HG02763 (cell line): ENCODE measurements at regions not wholly inside any gene's neighbourhood (a gene's known extent, or its start where the extent isn't known, plus 50 kb on each side); places are given as distances from the start of the nearest gene placed in this dataset.
A peak's percentile ranks its signal among the peaks of the same experiment; 100 is the strongest.

ENCODE experiments used
- ATAC-seq: cut with Tn5 transposase; IDR thresholded peaks from one replicate; pipeline ENCODE4 v1.9.1; 2021; ENCODE audit warnings: mild to moderate bottlenecking, moderate library complexity; ENCODE audit not compliant: unreplicated experiment

DNA sequence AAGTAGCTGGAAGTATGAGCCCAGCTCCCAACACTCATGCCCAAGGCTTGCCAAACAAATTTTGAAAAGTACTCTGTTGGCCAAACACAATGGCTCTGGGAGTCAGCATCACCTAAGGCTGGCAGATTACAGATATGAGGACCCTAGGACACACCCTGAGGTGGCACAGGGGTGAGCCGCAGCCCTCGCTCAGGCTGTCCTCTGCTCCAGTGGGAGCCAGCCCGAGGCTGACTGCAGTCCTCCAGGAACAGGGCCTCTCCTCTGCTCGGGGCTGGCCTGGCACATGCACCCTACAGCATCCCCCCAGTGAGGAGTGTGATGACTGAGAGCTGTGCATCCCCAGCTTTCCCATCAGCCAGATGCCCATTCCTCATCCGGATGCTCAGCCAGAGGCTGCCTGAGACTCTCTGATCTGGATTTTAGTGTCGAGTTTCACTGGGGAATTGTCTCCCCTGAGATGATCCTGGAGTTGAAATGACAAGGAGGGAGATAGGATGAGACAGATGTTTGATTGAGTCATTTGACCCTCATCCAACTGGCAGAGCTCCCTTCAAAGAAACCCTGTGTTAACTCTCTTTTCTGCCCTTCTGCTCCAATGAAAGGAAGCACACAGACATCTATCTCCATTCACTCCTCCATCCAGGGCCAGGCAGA, 269.3 kb upstream of the NCKAP5 start:
- ATAC-seq = no peak

DNA sequence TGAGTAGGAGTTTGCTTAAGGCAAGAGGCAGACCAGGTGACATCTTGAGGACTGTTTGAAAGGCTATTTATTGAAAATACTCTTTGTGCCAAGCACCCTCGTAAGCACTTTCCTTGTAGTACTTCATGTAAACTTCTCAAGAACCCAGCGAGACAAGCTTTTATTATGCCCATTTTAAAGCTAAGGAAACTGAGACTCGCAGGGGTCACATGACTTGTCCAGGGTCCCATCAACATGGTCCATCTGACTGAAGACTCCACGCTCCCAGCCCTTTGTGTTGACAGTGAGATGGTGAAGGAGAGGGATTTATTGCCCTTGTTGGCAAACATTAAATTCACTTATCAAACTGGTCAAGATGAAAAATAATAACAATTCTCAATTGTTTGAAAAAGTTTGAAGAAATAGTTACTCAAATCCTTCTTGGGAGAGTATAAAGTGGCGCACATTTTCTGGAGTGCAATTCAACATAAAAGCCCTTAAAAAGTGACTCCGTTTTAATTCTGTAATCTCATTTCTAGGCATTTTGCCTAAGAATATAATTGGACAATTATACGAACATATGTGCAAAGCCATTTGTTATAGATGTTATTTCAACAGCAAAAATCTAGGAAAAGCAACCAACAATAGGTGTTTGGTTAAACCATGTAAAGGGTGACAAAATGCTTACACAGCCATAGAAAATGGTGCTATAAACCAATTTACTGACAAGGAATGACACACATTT, 270.5 kb upstream of the NCKAP5 start:
- no peak for ATAC-seq

DNA sequence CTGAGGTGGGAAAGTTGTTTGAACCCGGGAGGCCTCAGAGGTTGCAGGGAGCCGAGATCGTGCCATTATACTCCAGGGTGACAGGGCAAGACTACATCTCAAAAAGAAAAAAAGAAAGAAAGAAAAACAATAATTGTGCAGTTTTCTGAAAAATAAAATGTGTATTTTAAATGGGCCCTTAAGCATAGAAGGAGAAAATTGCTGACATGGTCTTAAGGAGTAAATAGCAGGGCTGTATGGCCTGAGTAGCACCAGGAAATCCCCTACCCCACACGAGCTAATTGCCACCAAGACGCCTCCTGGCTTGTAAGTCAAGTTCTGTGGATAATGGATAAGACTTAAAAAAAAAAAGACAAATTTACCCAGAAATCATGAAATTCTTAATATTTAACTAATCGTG, 271.4 kb upstream of the NCKAP5 start:
- no peak for ATAC-seq

DNA sequence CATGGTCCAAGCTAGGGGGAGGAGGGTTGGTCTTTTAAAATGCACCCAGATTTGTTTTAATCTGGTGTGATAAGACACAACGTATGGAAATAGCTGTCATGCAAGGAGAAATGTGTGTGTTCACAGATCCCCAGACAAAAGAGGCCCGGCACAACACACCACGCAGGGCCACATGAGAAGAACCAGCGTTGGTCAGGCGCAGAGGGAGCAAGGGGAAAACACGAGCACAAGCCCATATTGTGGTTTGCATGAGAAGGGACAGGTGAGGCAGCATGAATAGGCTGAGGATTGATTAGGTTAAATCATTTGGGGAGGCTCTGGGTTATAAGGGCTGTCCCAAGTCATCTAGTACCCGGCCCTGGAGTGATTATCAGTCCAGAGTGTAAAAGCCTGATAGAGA, 272.5 kb upstream of the NCKAP5 start:
- no peak for ATAC-seq

DNA sequence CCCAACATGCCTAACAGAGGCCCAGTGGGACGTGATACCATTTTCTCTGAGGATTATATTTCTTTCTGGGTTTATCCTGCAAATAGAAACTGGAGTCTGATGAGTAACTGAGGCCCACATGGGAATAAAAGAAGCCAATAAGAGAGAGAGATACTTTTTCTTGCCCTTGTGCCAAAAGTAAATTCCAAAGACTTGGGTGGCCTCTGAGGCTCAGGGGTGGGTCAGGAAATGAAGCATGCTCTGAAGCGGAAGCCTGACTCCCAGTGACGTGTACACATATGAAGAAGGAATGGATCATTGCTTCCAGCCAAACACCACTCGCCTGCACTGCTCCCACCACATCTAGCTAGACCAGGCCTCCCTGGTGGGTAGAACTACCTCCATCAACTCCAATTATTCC, 273.6 kb upstream of the NCKAP5 start:
- ATAC-seq = no peak

DNA sequence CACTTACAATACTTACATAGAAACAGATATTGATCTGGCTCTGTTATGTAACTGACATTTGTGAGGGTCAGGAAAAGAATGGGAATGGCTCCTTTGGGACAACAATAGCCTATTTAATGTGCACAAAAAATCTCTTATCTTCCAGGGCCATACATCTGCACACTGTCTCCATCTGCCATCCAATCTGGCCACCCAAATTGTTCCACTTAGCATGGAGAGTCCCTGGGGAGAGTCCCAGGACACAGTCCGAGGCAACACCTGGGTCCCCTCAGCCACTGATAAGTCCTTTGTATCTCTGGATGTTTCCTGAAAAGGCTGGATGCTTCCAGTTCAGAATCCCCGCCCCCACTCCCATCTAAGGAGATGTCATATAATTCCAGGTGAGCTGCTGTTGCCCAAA, 274.2 kb upstream of the NCKAP5 start:
- ATAC-seq = no peak

DNA sequence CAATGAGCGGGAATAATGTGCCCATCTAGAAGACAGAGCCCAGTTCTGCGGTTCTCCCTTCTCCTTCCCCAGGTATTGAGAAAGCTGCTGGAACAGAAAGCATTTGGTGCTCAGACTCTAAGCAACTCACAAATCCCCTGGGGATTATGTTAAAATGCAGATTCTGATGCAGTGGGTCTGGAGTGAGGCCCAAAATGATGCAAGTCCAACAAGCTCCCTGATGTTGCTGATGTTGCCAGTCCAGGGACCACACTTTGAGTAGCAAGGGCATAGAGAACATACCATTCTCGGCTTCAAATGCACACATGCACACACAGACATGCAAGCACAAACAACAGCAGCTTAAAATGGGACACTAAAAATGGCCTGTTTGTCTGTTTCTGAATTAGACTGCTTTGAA, 274.8 kb upstream of the NCKAP5 start:
- no peak for ATAC-seq

DNA sequence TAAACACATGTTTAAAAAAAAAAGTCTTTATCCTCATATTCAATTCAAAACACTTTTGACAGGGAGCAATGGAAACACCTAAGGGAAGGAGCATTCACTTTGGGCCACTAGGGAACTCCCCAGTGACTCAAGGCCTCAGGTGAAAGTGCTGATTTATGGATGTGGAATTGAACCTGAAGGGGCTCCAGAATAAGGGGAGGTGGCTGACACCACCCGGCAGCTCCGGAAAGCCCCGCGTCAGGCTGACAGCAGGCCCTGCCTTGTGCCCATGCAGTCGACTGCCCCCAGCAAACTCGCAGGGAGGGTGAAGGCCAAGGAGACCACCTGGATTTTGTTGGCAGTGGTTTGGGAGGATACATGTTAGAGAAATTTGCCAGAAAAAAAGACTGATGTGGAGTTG, 275.3 kb upstream of the NCKAP5 start:
- ATAC-seq = no peak

DNA sequence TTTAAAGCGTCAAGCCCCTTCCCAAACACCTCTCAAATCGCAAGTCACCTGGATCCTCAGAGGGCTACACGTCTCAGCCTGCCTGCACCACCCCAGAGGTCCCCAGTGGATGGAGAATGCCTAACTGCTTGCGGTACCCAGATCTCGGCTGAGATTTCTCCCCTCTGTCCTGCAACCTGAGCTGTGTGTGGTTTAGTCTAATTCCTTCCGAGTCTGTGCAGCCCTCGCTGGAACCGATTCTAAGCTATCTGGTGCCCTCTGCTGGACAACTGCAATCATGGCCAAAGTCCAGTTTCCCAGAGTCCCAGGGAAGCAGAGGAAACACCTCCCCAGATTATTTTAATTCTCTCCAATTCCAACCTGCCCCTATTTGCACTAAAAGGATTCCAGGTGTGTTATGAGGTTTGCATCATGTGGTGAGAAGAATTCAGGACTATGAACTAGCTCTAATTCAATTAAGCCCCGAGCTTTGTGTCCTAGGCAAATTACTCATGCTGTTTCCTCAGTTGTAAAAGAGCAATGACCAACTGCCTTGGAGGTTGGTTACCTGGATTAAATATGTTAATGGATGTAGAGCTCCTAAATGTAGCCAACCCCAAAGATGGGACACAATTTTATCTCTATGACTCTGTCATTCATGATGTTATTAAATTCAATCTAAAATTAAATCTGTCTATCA, 276.1 kb upstream of the NCKAP5 start:
- peak; percentile 81 for ATAC-seq

DNA sequence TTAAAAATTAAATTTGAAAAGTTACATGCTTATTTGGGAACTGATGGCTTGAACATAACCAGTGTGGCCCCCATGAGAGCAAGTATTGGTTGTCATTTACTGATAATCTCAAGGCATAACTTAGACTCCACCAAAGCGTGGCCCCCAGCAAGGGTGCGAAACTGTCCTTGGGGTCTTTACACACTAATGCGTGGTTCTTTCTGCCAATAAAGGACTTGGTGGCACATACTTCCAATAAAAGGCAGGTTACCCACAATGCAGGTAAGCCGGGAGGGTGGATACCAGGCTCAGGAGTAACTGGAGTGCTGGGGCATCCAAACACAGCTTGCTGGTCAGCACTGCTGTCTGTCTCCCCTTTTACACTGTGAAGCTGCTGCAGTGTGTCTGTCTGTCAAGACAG, 278.2 kb upstream of the NCKAP5 start:
- no peak for ATAC-seq

DNA sequence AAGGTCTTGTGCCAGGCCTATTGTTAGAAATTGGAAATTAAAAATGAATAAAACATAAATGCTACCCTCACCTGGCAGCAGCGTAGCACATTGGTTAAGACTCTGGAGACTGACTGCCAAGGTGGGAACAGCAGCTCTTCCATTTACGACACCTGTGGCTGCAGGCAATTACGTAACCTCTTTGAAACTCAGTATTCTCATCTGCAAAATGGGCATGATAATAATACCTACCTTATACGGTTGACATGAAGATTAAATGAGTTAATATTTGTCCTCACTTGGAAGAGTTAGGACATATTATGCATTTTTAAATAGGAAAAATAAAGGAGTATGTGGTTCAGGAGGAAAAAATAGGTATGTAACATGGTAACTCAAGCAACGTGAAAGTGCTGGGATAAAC, 279.3 kb upstream of the NCKAP5 start:
- ATAC-seq = no peak

DNA sequence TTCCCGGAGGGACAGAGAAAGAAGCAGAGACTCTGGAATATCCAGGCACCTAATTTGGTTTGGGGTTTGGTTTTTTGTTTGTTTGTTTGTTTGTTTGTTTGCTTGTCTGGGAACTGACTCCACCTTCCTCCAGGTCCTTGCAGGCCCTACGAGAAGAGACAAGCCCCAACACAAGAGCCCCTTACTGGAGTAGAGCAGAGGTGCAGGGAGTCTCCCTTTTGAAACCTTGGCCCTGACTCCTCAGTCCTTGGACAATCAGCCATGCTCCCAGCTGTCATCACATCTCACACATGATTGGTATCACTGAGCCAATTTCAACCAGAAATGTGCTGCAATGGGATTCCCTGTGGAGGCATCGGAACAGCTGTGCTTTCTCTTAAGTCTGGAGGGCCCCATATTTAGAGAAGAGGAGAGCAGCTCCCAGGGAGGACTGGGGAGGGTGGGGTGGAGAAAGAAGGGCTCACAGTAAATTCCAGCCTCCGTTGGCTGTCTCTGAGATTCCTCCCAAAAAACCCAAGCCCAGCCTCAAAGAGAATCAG, 279.9 kb upstream of the NCKAP5 start:
- ATAC-seq = no peak

DNA sequence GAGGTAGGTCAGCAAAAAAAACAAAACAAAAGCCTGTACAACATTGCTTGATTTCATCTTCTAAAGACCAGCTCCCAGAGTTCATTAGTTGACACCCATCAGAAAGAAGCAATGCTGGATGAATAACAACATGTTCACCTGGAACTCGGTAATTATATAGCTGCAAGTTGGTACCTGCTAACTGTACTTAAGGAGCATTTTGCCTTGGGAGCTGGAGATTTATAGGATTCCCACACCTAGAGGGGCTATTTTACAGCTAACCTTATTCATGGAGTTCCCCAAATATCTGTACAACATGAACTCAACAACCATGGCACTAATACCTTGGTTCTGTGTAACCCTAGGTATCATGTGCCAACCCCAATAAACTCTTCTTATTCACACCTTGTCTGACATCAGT, 281.1 kb upstream of the NCKAP5 start:
- ATAC-seq = no peak

DNA sequence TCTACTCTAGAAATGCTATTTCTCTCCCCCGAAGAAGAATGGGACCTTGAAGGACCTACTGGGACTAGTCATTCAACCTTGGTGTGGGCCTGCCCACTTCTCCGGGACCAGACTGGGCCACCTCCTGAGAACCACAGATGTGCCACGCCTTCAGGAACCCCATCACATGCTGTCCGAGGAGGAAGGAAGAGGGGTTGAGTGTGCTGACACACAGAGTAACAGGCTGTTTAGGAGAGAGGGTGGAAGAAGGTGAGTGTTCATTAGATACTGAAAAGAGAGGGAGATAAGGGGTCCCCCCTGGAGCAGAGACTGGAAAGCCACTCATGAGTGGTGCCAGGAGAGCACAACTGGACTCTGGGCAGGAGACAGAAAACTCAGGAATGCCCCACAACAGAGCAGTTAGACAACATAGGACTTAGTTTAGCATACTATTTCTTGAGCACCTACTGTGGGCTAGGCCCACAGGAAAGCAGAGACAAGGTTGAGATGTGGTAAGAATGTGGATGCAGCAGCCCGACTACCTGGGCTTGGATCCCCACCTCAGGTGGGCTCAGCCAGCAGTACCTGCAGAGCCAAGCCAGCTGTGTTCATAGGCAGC, 286.4 kb upstream of the NCKAP5 start:
- no peak for ATAC-seq

DNA sequence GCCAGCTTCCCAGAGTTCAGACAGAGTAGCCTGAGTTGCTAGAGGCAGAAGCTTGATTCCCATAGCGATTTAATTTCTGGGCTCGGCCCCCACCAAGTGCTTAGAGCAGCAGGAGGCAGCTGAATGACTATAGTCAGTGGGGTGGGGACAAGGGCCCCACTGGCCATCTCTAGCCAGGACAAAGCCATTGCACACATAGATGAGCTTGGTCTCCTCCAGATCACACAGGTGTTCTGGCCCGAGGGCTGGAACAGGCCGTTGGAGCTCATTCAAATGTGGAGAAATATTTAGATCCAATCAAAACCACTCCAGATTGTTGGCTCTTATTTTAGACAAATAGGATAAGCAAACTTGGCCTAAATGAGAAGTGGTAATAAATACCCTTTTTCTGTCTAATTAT, 287.3 kb upstream of the NCKAP5 start:
- ATAC-seq = no peak

DNA sequence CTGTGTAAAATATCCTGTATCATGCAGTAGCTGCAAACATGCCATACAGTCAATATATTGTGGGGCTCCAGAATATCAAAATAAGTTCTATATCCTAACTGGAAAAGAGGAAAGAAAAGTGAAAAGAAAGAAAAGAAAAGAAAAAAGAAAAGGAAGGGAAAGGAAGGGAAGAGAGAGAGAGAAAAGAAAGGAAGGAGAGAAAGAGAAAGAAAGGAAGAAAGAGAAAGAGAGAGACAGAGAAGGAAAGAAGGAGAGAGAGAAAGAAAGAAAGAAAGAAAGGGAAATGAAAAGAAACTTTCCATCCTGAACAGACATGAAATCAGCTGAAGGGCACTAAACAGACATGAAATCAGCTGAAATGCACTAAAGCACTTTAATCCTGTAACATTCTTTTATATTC, 288.4 kb upstream of the NCKAP5 start:
- ATAC-seq = no peak

DNA sequence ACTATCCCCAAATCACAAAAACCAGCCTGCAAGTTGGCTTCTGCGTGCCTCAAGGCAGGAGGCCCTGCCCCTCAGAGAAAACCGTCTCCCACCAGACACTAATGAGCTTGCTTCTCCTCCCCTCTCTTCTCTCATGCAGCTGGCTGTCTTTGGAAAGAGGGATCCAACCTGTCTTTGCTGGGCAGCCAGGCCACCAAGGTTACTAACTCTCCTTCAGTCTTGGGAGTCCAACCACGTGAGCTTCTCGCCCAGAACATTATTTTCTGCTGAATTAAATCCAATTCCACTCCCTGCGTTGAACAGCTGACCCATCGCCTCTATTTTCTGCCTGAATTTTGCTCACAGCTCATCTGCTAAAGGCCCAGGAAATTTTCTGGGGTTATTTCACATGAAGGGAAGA, 291.3 kb upstream of the NCKAP5 start:
- ATAC-seq = no peak

DNA sequence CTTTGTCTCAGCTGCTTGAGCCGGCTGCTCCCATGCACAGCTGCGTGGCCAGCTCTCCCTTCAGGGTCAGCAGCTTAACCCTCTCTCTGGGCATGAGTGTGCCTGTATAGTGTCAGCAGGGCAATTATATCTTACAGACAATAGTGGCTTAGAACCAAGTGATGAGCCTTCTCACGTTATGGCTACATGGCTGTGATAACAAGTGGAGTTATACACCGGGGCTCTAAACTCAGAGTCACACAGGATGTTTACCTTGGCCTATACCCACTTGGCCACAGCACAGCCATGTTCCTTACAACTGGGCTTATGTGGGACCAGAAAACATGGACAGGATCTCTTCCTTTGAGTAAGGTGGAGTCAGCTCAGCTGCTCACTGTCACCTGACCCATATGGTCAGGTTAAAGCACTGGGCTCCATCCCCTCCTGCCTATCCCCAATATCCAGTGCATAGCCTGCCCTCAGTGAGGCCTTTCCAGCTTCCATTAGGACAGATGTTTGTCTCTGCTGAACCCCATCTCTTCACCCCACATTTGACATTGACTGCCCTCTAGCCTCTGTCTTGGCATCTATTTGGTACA, 294.2 kb upstream of the NCKAP5 start:
- ATAC-seq = no peak

DNA sequence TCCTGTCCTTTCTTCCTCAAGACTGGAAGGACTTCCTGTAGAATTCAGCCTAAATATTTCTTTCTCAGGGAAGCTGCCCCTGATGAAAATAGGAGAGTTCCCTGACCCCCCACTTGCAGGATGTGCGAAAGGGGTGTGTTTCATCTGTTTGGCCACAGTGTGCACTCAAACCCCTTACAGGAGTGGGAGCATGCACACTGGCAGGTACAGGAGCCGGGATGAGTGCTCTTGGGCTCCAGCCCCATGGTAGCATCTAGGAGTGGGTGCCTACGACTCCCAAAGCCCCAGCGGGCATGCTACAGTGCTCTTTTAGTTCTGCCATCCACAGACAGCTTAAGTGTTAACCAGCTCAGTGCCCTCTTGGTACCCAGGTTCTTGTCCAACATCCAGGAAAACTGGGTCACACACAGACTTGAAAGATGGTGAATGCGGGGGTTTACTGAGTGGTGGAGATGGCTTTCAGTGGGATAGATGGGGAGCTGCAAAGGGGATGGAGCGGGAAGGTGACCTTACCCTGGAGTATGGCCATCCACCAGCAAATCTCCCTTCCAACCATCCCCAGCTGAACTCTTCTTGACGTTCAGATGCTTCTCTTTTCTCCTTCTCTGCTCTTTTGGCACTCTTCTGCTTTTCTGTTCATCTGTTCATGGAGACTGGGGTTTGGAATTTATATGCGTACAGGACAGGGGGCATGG, 295.0 kb upstream of the NCKAP5 start:
- ATAC-seq = no peak

DNA sequence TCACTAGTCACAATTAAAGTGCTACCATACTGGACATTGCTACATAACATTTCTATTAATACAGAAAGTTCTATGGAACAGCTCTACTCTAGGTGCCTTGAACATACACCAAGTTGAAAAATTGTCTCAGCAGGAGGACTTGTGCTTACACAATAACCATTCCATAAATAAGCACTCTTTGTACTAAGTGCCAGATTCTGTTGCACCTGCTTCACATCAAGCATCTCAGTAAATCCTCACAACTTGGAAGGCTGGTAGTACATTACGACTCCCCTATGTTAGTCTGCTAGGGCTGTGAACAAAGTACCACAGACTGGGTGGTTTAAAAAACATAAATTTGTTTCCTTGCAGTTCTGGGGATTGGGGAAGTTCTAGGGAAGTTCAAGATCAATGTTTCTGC, 296.9 kb upstream of the NCKAP5 start:
- no peak for ATAC-seq

DNA sequence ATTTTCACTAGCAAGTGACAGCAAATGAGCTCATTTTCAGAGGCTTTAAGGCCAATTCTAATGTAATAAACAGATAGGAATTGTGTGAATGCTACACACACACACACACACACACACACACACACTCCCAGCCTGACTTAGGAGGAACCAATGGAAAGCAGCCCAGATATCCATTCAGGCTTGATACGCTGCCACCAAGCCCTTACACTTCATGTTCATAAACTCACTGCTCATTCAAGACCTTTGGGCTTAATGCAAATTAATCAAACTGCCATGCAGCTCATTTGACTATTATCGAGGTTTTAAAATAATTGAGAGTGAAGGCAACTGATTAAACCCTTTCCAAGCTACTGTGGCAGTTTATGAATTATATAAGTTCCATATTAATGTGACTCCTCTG, 298.9 kb upstream of the NCKAP5 start:
- no peak for ATAC-seq
